ENCODE measurements at regions not wholly inside any gene's neighbourhood (a gene's known extent, or its start where the extent isn't known, plus 50 kb on each side); places are given as distances from the start of the nearest gene placed in this dataset.

DNA sequence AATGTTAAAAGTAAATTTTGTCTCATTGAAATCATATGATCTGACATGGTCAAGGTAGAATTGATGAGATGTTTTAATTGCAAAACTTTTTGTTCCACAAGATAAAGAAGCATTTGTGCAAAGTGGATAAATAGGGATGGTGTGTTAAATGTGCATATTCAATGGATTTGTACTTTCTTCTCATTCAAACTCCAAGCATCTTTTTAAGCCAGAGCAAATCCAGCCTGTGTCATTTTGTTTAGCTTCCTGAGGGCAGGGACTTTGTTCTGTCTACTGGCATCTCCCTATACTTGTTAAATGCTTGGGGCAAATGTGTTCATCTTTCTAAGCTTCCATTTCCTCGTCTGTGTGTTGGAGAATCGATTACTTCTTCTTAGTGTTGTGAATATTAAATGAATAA is 200.3 kb downstream of the SLIT2 start:
- Histone ChIP-seq H3K27ac (ENCODE audit: low read depth, low read length) (no peak overlapping the region), H3K9me3 (ENCODE audit: control insufficient read depth, insufficient read depth, low read length) (no peaks in the 10 kb centered on the region), H3K27me3 (ENCODE audit: control insufficient read depth, insufficient read depth, low read length) (no peaks in the 10 kb centered on the region), H3K9ac (ENCODE audit: low read depth, low read length) (no peak overlapping the region), H3K4me3 (ENCODE audit: low read depth, low read length) (no peak overlapping the region), H3K36me3 (ENCODE audit: control insufficient read depth, insufficient read depth, low read length) (no peaks in the 10 kb centered on the region), H3K4me1 (ENCODE audit: control insufficient read depth, insufficient read depth, low read length) (0 out of 2 replicates have a peak, but pooled peaks cover 4% of the 10 kb centered on the region)

DNA sequence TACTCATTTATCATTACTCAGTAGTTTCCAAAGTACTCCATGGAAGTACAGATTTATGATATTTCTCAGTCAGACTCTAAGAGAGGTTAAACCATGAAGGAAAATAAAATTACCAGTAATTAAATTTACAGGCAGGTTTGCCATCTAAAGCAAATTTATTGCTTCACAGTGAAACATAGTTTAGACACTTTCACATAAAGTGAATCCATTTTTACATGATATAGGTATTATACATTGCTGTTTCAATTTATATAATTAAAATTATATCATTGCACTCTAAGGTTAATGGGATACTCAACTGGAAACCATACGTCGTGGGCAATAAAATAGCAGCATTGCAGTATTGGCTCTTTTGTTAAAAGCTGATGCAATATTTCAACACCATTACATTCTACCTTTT is 202.8 kb downstream of the SLIT2 start:
- no peaks in the 10 kb centered on the region for H3K36me3 ChIP-seq (ENCODE audit: control insufficient read depth, insufficient read depth, low read length)
- 0 out of 2 replicates have a peak, but pooled peaks cover 4% of the 10 kb centered on the region for H3K4me1 ChIP-seq (ENCODE audit: control insufficient read depth, insufficient read depth, low read length)
- H3K9me3 ChIP-seq (ENCODE audit: control insufficient read depth, insufficient read depth, low read length) = no peaks in the 10 kb centered on the region
- no peak overlapping the region for H3K9ac ChIP-seq (ENCODE audit: low read depth, low read length)
- no peak overlapping the region for H3K27ac ChIP-seq (ENCODE audit: low read depth, low read length)
- H3K4me3 ChIP-seq (ENCODE audit: low read depth, low read length) = no peak overlapping the region
- no peaks in the 10 kb centered on the region for H3K27me3 ChIP-seq (ENCODE audit: control insufficient read depth, insufficient read depth, low read length)

GRCh38 chr4:20456407-20456806 is 204.7 kb downstream of the SLIT2 start:
- Histone ChIP-seq H3K4me1 (ENCODE audit: control insufficient read depth, insufficient read depth, low read length) (0 out of 2 replicates have a peak, but pooled peaks cover 4% of the 10 kb centered on the region), H3K27ac (ENCODE audit: low read depth, low read length) (no peak overlapping the region), H3K4me3 (ENCODE audit: low read depth, low read length) (no peak overlapping the region), H3K27me3 (ENCODE audit: control insufficient read depth, insufficient read depth, low read length) (no peaks in the 10 kb centered on the region), H3K9me3 (ENCODE audit: control insufficient read depth, insufficient read depth, low read length) (no peaks in the 10 kb centered on the region), H3K9ac (ENCODE audit: low read depth, low read length) (no peak overlapping the region), H3K36me3 (ENCODE audit: control insufficient read depth, insufficient read depth, low read length) (no peaks in the 10 kb centered on the region)

GRCh38 chr4:20462426-20463175 is 210.9 kb downstream of the SLIT2 start:
- no peak overlapping the region for H3K4me3 ChIP-seq (ENCODE audit: low read depth, low read length)
- no peaks in the 10 kb centered on the region for H3K36me3 ChIP-seq (ENCODE audit: control insufficient read depth, insufficient read depth, low read length)
- H3K27me3 ChIP-seq (ENCODE audit: control insufficient read depth, insufficient read depth, low read length) = no peaks in the 10 kb centered on the region
- H3K9ac ChIP-seq (ENCODE audit: low read depth, low read length) = no peak overlapping the region
- H3K9me3 ChIP-seq (ENCODE audit: control insufficient read depth, insufficient read depth, low read length) = no peaks in the 10 kb centered on the region
- H3K27ac ChIP-seq (ENCODE audit: low read depth, low read length) = no peak overlapping the region
- no peaks in the 10 kb centered on the region for H3K4me1 ChIP-seq (ENCODE audit: control insufficient read depth, insufficient read depth, low read length)

- H3K27ac ChIP-seq (ENCODE audit: low read depth, low read length) = no peak overlapping the region
- no peaks in the 10 kb centered on the region for H3K9me3 ChIP-seq (ENCODE audit: control insufficient read depth, insufficient read depth, low read length)
- no peaks in the 10 kb centered on the region for H3K36me3 ChIP-seq (ENCODE audit: control insufficient read depth, insufficient read depth, low read length)
- no peak overlapping the region for H3K4me3 ChIP-seq (ENCODE audit: low read depth, low read length)
- H3K4me1 ChIP-seq (ENCODE audit: control insufficient read depth, insufficient read depth, low read length) = no peaks in the 10 kb centered on the region
- no peak overlapping the region for H3K9ac ChIP-seq (ENCODE audit: low read depth, low read length)
- H3K27me3 ChIP-seq (ENCODE audit: control insufficient read depth, insufficient read depth, low read length) = no peaks in the 10 kb centered on the region
Measured at GRCh38 chr4:20463176-20463430, 211.4 kb downstream of the SLIT2 start.

GRCh38 chr4:20464381-20464780 is 212.7 kb downstream of the SLIT2 start:
- no peak overlapping the region for H3K27ac ChIP-seq (ENCODE audit: low read depth, low read length)
- no peaks in the 10 kb centered on the region for H3K27me3 ChIP-seq (ENCODE audit: control insufficient read depth, insufficient read depth, low read length)

GRCh38 chr4:20474119-20474518 is 222.4 kb downstream of the SLIT2 start:
- Histone ChIP-seq H3K36me3 (ENCODE audit: control insufficient read depth, insufficient read depth, low read length) (no peaks in the 10 kb centered on the region), H3K27me3 (ENCODE audit: control insufficient read depth, insufficient read depth, low read length) (no peaks in the 10 kb centered on the region), H3K4me1 (ENCODE audit: control insufficient read depth, insufficient read depth, low read length) (no peaks in the 10 kb centered on the region), H3K27ac (ENCODE audit: low read depth, low read length) (no peak overlapping the region), H3K9ac (ENCODE audit: low read depth, low read length) (no peak overlapping the region), H3K4me3 (ENCODE audit: low read depth, low read length) (no peak overlapping the region), H3K9me3 (ENCODE audit: control insufficient read depth, insufficient read depth, low read length) (no peaks in the 10 kb centered on the region)

More at GRCh38 chr4:20464381-20464780, 212.7 kb downstream of the SLIT2 start:
- H3K36me3 ChIP-seq (ENCODE audit: control insufficient read depth, insufficient read depth, low read length) = no peaks in the 10 kb centered on the region
- no peaks in the 10 kb centered on the region for H3K9me3 ChIP-seq (ENCODE audit: control insufficient read depth, insufficient read depth, low read length)
- no peak overlapping the region for H3K9ac ChIP-seq (ENCODE audit: low read depth, low read length)
- H3K4me1 ChIP-seq (ENCODE audit: control insufficient read depth, insufficient read depth, low read length) = no peaks in the 10 kb centered on the region
- no peak overlapping the region for H3K4me3 ChIP-seq (ENCODE audit: low read depth, low read length)

GRCh38 chr4:20478412-20478811 is 221.8 kb upstream of the PACRGL start:
- no peak overlapping the region for H3K9ac ChIP-seq (ENCODE audit: low read depth, low read length)
- no peak overlapping the region for H3K4me3 ChIP-seq (ENCODE audit: low read depth, low read length)
- H3K36me3 ChIP-seq (ENCODE audit: control insufficient read depth, insufficient read depth, low read length) = no peaks in the 10 kb centered on the region
- H3K9me3 ChIP-seq (ENCODE audit: control insufficient read depth, insufficient read depth, low read length) = no peaks in the 10 kb centered on the region
- H3K4me1 ChIP-seq (ENCODE audit: control insufficient read depth, insufficient read depth, low read length) = no peaks in the 10 kb centered on the region
- no peaks in the 10 kb centered on the region for H3K27me3 ChIP-seq (ENCODE audit: control insufficient read depth, insufficient read depth, low read length)
- H3K27ac ChIP-seq (ENCODE audit: low read depth, low read length) = no peak overlapping the region

DNA sequence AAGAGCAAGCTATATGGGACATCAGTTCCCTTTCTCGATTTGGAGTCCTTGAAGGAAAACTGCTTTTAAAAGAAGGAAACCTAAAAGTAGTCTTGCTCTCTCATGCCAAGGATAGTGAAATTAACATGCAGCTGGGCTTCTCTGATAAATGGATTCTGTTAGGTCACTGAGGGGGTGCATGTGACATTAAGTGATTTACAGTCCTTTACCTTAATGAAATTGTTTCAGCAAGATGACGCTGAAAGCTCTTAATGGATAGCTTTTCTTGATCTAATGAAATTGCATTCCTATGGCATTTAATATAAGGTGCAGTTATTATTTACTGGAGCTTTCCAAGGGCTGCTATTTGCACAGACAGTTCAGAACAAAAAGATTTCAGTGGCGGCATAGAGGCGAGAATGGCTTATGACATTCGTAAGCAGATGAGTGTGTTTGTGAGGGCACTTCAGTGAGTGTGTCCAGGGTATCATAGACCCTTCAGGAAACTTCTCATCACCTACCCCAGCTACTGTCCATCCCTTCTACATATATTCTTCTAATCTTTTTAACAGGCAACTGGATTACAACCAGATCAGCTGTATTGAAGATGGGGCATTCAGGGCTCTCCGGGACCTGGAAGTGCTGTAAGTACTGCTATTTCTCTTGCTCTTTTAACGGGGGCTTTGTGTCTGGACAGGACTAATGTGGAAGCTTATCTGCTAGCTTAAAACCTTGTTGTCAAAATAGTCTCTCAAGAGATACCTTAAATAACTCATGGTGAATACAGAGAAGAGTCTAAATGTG is 219.9 kb upstream of the PACRGL start:
- Histone ChIP-seq H3K4me3 (ENCODE audit: low read depth, low read length) (no peak overlapping the region), H3K9ac (ENCODE audit: low read depth, low read length) (no peak overlapping the region), H3K9me3 (ENCODE audit: control insufficient read depth, insufficient read depth, low read length) (no peaks in the 10 kb centered on the region), H3K27ac (ENCODE audit: low read depth, low read length) (no peak overlapping the region), H3K4me1 (ENCODE audit: control insufficient read depth, insufficient read depth, low read length) (no peaks in the 10 kb centered on the region), H3K27me3 (ENCODE audit: control insufficient read depth, insufficient read depth, low read length) (no peaks in the 10 kb centered on the region), H3K36me3 (ENCODE audit: control insufficient read depth, insufficient read depth, low read length) (no peaks in the 10 kb centered on the region)

DNA sequence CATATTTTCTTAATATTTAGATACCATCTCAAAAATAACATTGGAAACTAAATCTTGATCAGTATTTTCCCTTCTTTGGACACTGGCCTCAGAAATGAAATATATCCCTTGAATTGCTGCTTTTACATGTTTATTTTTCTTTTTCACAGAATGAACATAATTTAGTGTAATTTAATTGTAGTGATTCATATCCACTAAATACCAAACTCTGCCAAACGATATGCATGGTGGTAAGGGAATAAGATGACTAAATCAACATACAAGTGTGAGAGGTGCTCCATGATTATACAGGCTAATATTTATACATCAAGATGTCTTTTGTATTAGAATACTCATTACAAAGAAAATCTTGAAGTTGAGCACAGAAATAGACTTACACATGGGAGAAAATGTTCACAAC is 216.8 kb upstream of the PACRGL start:
- Histone ChIP-seq H3K27me3 (ENCODE audit: control insufficient read depth, insufficient read depth, low read length) (no peaks in the 10 kb centered on the region), H3K27ac (ENCODE audit: low read depth, low read length) (no peak overlapping the region), H3K4me1 (ENCODE audit: control insufficient read depth, insufficient read depth, low read length) (no peaks in the 10 kb centered on the region), H3K4me3 (ENCODE audit: low read depth, low read length) (no peak overlapping the region), H3K36me3 (ENCODE audit: control insufficient read depth, insufficient read depth, low read length) (no peaks in the 10 kb centered on the region), H3K9me3 (ENCODE audit: control insufficient read depth, insufficient read depth, low read length) (no peaks in the 10 kb centered on the region), H3K9ac (ENCODE audit: low read depth, low read length) (no peak overlapping the region)

DNA sequence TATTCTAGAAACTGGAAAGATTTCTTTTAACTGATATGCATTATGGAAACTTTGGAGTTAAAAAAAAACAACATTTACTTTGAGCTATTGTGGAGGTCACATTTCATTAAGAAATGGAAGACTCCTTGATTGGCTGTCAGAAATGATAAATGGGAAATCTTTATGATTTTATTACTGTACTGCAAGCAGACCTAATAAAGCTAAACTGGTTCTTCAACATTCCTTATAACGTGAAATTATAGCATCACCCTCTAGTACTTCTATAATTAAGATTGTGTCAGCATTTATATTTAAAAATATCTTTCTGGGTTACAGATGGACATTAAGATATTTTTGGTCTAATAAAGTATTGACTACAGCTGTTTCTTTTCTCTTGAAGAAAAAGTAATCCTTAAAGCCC is 213.8 kb upstream of the PACRGL start:
- Histone ChIP-seq H3K27me3 (ENCODE audit: control insufficient read depth, insufficient read depth, low read length) (no peaks in the 10 kb centered on the region), H3K4me3 (ENCODE audit: low read depth, low read length) (no peak overlapping the region), H3K4me1 (ENCODE audit: control insufficient read depth, insufficient read depth, low read length) (no peaks in the 10 kb centered on the region), H3K9me3 (ENCODE audit: control insufficient read depth, insufficient read depth, low read length) (no peaks in the 10 kb centered on the region), H3K36me3 (ENCODE audit: control insufficient read depth, insufficient read depth, low read length) (no peaks in the 10 kb centered on the region), H3K9ac (ENCODE audit: low read depth, low read length) (no peak overlapping the region), H3K27ac (ENCODE audit: low read depth, low read length) (no peak overlapping the region)
